ENCODE measurements at regions not wholly inside any gene's neighbourhood (a gene's known extent, or its start where the extent isn't known, plus 50 kb on each side); places are given as distances from the start of the nearest gene placed in this dataset.

DNA sequence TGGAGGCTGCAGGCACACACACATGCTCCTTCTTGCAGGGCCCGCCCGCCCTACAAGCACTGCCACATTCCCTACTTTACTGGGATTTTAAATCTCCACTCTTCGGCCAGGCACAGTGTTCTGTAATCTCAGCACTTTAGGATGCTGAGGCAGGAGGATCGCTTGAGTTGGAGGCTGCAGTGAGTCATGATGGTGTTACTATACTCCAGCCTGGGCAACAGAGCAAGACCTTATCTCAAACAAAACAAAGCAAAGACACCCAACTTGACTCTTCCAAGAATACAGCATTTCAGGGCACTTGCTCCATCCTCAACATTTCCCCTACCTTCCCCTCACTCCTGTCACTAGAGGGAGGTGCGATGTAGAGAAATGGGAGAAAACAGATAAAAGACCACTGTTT lies 194.0 kb downstream of the MYLK4 start:
- TF ChIP-seq, protein P1, sequence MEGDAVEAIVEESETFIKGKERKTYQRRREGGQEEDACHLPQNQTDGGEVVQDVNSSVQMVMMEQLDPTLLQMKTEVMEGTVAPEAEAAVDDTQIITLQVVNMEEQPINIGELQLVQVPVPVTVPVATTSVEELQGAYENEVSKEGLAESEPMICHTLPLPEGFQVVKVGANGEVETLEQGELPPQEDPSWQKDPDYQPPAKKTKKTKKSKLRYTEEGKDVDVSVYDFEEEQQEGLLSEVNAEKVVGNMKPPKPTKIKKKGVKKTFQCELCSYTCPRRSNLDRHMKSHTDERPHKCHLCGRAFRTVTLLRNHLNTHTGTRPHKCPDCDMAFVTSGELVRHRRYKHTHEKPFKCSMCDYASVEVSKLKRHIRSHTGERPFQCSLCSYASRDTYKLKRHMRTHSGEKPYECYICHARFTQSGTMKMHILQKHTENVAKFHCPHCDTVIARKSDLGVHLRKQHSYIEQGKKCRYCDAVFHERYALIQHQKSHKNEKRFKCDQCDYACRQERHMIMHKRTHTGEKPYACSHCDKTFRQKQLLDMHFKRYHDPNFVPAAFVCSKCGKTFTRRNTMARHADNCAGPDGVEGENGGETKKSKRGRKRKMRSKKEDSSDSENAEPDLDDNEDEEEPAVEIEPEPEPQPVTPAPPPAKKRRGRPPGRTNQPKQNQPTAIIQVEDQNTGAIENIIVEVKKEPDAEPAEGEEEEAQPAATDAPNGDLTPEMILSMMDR (IDR thresholded peaks at IDR 0.05 in 8 of 11, conservative IDR thresholded peaks at IDR 0.05 in 3 of 11): no peak
- no peak for TF ChIP-seq POLR2AphosphoS5 (IDR thresholded peaks at IDR 0.05)
